Right renal cortex interstitium (tissue), 3 donors: ENCODE measurements at regions not wholly inside any gene's neighbourhood (a gene's known extent, or its start where the extent isn't known, plus 50 kb on each side); places are given as distances from the start of the nearest gene placed in this dataset.

Experiments
- DNase-seq, 3 donors: peaks; one replicate each; pipeline ENCODE4 v3.0.0-alpha.2; 2013; ENCODE audit warnings: low read depth in 3 of 3, low spot score in 2 of 3

DNA sequence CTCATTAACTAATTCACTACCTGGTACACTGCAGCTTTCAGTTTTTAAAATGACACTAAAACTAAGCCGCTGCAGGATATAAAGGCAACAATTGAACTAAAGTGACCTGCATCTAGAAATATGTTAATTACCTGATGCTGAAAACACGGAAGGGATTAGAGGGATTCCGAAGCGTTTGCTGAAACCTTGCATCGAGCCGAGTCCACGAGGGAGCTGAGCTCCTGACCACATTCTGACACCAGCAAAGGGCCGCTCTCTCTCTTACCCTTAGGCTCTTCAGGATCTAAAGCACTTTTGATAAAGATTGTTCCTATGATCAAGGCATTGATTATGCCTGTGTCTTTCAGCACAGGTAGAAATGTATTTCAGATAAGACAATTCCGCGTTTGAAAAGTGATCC is 59.5 kb upstream of the CDKN3 start:
- no peak for DNase-seq

DNA sequence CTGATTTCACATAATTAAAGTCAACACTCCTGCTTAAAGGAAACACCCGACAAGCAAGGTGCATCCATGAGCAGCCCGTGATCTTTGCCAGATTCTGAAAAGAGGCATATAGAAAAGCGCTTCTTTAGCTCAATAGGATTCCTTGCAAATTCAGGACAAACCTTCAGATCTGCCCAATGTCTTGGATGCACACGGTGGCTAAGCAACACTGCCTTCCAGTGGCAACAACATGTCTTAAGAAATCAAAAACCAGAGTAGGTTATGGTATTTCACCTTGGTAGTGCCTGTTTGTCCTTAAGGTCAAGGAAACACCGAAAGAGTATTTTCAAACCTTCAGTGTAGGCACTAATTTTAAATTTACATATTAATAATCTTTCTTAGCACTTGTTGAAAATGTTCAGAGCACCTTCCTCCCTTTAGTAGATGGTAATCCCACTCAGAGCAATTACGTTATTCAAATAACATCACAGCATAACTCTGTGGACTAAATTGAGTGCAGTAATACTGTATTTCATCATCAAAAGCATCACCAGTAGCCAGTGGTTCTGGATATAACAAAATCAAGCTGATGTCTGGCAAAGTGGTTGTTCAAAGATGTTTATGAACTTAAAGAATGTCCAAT is 58.0 kb upstream of the CDKN3 start:
- no peak for DNase-seq

DNA sequence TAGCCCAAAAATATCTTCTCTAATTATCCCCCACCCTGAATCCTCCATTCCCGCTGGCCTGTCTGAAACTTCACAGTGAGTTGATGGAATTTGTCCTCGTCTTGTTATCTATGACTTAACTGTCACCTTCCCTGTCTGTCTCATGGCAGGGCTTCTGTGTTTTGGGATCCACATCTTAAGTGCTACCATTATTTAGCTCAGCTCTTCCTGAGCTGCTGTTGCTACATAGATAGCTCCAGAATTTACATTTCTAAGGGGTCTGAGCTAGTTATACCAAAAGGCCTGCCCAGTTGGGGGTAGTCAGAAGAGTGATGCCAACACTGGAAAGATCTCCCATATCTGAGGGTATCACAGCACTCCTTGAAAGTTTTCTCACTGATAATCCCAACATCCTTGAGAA is 57.0 kb upstream of the CDKN3 start:
- no peak for DNase-seq

DNA sequence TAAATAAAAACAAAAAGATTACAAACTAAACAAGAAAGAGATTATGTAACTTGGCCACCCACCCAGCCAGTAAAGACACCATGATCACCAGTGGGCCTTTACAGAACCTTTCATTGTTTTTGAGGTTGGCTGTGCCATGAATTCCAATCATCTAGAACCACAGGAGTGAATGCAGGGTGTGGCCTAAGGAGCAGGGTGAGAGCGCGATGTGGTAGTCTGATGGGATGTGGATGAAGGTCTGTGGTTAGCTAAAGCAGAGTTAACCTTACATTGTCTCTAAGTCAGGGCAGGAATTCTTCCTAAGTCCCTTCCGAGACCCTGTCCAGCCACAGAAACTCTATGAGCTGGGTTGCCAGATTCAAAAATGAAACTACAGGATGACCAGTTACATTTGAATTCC is 54.0 kb upstream of the CDKN3 start:
- no peak for DNase-seq

DNA sequence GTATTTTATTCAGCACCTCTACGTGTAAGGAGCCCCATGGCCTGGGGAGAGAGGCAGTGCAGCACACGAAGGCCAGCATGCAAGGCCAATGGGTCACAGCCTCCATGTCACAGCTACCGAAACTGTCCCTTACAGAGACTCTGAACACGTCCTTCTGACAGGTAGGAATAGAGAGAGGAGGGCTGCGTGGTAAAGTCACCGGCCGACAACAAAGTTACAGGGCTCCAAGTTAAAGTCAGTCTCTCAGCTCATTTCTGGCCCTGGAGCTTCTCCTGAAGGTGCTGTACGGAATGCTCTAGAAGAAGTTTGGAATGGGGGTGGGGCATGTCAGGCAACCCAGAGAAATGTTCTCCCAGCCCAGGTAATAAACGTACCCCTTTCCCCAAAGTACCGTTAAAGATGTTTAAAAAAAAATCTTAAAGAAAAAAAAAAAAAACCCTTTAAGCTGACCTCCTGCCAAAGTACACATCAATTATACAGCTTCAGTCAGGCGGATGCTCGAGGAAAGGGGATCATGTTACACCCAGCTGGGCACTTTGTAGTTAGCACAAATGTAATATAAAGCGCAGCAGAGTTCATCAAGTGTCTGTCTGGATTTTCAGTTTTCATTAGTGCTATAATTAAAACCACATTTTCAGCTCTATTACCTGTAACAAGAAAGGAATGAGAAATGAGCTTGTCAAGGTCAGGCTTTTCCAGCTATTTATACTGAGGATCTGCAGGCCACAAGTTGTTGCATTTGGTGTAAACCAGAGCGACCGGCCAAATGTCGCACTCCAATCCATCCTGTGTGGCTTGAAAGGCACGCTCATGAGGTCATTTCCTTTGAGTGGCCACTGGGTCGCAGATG is 53.3 kb upstream of the CDKN3 start:
- DNase-seq: peak in 1 of 3 donors; percentile 78

DNA sequence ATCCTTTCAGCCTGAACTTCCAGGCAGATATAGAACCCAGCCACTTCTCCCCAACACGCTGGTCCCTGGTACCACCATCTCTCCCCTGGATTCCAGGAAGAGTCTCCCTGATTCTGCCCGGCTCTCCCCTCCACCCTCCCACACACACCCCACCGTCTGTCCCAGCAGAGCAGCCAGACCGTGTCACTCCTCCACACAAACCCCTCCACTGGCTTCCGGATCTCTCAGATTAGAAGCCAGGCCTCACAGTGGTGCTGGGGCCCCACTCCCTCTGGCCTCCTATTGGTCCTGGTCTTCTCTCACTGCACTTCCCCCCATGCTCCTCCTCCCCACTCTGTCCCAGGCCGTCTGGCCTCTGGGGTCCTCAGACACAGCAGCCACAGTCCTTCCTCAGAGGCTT is 52.4 kb upstream of the CDKN3 start:
- no peak for DNase-seq

DNA sequence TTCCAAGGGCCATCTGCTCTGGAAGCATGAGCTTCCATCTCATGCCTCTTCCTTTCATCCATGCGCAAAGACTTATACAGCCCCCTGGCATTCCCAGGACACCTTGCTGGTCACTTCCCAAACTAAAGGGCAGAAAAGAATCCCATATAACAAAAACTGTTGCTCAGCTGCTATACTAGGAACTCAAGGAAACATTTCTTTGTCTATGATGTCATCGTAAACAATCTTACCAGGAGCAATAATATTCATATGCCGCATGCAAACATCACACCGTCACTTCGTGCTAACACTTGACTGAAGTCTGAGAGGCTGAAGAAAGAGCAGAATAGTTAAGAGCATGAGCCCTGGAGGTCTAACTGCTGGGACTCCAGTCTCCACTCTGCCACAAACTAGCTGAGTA is 50.5 kb upstream of the CDKN3 start:
- no peak for DNase-seq
